Mammary epithelial cell (primary cell): ENCODE measurements at regions not wholly inside any gene's neighbourhood (a gene's known extent, or its start where the extent isn't known, plus 50 kb on each side); places are given as distances from the start of the nearest gene placed in this dataset.

Experiments used
- EZH2 ChIP-seq: IDR thresholded peaks from 2 replicates; pipeline ENCODE4 v1.6.1; 2012; ENCODE audit warnings: low read length, inconsistent platforms, borderline replicate concordance
- TF ChIP-seq, protein P1 (sequence below), 2 donors: IDR thresholded peaks in 1 of 2; conservative IDR thresholded peaks in 1 of 2; 2 replicates each; pipeline ENCODE4 v1.5.1; 2011 to 2012; ENCODE audit warnings: inconsistent platforms in 2 of 2, low read length in 2 of 2, mild to moderate bottlenecking in 2 of 2, control low read depth in 1 of 2, low read depth in 1 of 2; ENCODE audit not compliant: insufficient read depth in 1 of 2; ENCODE audit errors: extremely low read depth in 1 of 2

DNA sequence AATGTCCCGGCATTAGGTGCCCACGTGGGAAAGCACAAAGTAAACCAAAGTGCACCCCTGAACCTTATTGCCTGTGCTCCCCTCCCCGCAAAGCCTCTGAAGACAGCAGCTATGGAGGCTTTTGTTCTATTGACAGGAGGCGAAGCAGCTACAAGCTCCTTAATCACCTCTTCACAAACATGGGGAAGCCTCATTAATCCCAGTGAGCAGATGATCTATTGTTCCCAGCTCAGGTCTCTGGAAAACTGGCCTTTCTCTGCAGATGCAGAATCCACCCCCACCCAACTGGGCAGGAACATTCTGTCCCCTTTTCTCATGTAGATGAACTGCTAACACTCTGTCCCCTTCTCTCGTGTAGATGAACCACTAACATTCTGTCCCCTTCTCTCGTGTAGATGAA, 190.5 kb upstream of the CSF3R start:
- TF ChIP-seq, protein P1, sequence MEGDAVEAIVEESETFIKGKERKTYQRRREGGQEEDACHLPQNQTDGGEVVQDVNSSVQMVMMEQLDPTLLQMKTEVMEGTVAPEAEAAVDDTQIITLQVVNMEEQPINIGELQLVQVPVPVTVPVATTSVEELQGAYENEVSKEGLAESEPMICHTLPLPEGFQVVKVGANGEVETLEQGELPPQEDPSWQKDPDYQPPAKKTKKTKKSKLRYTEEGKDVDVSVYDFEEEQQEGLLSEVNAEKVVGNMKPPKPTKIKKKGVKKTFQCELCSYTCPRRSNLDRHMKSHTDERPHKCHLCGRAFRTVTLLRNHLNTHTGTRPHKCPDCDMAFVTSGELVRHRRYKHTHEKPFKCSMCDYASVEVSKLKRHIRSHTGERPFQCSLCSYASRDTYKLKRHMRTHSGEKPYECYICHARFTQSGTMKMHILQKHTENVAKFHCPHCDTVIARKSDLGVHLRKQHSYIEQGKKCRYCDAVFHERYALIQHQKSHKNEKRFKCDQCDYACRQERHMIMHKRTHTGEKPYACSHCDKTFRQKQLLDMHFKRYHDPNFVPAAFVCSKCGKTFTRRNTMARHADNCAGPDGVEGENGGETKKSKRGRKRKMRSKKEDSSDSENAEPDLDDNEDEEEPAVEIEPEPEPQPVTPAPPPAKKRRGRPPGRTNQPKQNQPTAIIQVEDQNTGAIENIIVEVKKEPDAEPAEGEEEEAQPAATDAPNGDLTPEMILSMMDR (conservative IDR thresholded peaks at IDR 0.05 in 1 of 2, IDR thresholded peaks at IDR 0.05 in 1 of 2; ENCODE audit: extremely low read depth in 1 of 2, insufficient read depth in 1 of 2, low read depth in 1 of 2, low read length in 2 of 2): no peak
- TF ChIP-seq EZH2: no peak
